Bronchial epithelial cell (primary cell): ENCODE measurements at regions not wholly inside any gene's neighbourhood (a gene's known extent, or its start where the extent isn't known, plus 50 kb on each side); places are given as distances from the start of the nearest gene placed in this dataset.
A peak's percentile ranks its signal among the peaks of the same experiment; 100 is the strongest.

Experiments
- DNase-seq: peaks from one replicate; pipeline ENCODE4 v3.0.0-alpha.2; 2010; ENCODE audit warnings: low read depth
- FAIRE-seq: peaks from 2 replicates; lab custom pipeline; 2011; peaks lifted over from hg19 to GRCh38; lab: Jason Lieb, UNC
- H3K27me3 ChIP-seq: 2 replicates; pipeline ENCODE4 v1.5.1; 2011; ENCODE audit warnings: low read length; ENCODE audit not compliant: control insufficient read depth, insufficient read depth
- H3K36me3 ChIP-seq: 2 replicates; pipeline ENCODE4 v1.5.1; 2011; ENCODE audit warnings: low read length; ENCODE audit not compliant: control insufficient read depth, insufficient read depth
- H3K4me3 ChIP-seq: 2 replicates; pipeline ENCODE4 v1.5.1; 2011; ENCODE audit warnings: mild to moderate bottlenecking, low read depth, low read length, control low read depth
- TF ChIP-seq, protein P1 (sequence below): IDR thresholded peaks from 2 replicates; pipeline ENCODE4 v1.5.1; 2011; ENCODE audit warnings: mild to moderate bottlenecking, moderate library complexity, low read length, control low read depth, inconsistent platforms; ENCODE audit not compliant: insufficient read depth, severe bottlenecking

DNA sequence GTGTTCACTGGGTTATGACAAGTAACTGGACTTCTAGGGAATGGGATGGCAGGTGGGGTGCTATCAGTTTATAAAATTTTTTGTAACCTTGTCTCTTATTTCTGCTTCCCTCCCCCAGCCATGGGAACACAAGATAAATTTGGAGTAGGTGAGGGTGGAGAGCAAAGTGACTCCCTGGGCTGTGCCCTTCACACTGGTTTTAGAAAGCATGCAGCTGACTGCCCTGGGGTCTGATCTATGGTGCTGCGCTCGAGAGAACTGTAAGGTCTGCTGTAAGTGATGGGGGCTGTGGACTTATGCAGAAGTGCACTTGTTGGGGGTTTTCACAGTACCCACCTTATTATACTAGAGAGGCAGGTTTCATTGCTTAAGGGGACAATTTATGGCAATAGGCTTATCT is 247.7 kb upstream of the DMRT1 start:
- no peak for FAIRE-seq
- DNase-seq = no peak
- TF ChIP-seq, protein P1, sequence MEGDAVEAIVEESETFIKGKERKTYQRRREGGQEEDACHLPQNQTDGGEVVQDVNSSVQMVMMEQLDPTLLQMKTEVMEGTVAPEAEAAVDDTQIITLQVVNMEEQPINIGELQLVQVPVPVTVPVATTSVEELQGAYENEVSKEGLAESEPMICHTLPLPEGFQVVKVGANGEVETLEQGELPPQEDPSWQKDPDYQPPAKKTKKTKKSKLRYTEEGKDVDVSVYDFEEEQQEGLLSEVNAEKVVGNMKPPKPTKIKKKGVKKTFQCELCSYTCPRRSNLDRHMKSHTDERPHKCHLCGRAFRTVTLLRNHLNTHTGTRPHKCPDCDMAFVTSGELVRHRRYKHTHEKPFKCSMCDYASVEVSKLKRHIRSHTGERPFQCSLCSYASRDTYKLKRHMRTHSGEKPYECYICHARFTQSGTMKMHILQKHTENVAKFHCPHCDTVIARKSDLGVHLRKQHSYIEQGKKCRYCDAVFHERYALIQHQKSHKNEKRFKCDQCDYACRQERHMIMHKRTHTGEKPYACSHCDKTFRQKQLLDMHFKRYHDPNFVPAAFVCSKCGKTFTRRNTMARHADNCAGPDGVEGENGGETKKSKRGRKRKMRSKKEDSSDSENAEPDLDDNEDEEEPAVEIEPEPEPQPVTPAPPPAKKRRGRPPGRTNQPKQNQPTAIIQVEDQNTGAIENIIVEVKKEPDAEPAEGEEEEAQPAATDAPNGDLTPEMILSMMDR = no peak
- Histone ChIP-seq H3K36me3 (peaks cover 2% of the 10 kb centered on the region), H3K4me3 (no peak overlapping the region), H3K27me3 (no peaks in the 10 kb centered on the region)

DNA sequence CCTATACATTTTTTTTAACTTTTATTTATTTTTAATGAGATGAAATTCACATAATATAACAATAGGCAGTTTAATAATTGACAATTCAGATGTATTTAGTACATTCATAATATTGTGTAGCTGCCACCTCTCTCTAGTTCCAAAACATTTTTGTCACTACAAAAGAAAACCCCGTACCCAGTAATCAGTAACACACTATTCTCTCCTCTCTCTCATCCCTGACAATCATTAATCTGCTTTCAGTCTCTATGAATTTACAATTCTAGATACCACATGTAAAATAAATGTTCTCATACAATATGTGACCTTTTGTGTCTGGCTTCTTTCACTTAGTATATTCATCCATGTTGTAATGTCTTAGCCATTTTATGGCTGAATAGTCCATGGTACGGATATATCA is 244.8 kb upstream of the DMRT1 start:
- H3K36me3 ChIP-seq = peaks cover 2% of the 10 kb centered on the region
- H3K4me3 ChIP-seq = no peak overlapping the region
- DNase-seq = no peak
- FAIRE-seq = no peak
- H3K27me3 ChIP-seq = no peaks in the 10 kb centered on the region
- TF ChIP-seq, protein P1 = no peak

DNA sequence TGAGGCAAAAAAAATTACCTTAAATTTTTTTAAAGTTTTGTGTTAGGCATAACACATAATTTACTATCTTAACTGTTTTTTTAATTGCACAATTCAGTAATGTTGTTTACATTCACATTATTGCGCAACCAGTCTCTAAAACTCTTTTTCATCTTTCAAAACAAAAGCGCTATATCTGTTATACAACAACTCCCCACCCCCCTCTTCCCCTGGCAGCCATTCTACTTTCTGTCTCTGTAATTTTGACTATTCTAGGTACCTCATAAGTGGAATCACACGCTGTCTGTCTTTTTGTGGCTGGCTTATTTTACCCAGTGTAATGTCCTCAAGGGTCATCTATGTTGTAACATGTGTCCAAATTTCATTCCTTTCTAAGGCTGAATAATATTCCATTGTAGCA is 241.5 kb upstream of the DMRT1 start:
- no peaks in the 10 kb centered on the region for H3K27me3 ChIP-seq
- no peak overlapping the region for H3K4me3 ChIP-seq
- FAIRE-seq (no peak), DNase-seq (no peak)
- TF ChIP-seq, protein P1 = no peak
- peaks cover 2% of the 10 kb centered on the region for H3K36me3 ChIP-seq

DNA sequence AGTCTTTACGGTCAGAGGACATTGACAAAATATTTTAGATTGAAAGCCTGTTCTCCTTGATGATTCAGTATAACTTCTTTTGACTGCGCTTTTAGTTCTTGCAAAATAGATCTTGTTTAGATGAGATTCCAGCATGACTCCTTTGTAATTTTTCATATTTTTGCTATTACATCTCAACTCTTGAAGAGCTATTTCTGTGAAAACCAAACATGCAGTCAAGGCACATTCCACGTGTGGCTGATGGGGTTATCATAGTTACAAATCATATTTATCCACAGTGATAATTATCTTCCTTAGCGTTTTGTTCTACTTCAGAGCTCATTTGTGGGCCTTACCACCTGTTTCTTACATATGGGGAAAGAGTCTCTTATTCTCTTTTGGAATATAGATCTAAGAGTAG is 238.8 kb upstream of the DMRT1 start:
- Histone ChIP-seq H3K27me3 (no peaks in the 10 kb centered on the region), H3K36me3 (no peaks in the 10 kb centered on the region), H3K4me3 (no peak overlapping the region)
- TF ChIP-seq, protein P1 = no peak
- DNase-seq (no peak), FAIRE-seq (no peak)

DNA sequence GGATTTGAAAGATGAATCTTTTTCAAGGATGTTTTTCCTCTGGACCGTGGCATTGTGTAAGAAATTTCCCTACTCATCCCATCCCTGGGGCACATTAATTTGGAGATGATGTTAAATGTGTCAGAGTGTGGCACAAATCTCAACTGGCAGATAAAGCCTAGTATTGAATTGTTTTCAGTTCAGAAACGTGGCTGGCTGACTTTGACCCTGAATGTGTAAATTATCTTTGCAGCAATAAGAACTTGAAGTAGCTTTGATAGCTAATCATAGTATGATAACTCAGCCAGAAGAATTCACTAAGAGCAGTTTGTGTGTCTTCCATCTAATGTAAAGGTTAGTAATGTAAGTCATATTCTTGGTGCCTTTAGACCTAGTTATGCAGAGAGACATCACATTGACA is 238.4 kb upstream of the DMRT1 start:
- TF ChIP-seq, protein P1 = no peak
- Histone ChIP-seq H3K27me3 (no peaks in the 10 kb centered on the region), H3K36me3 (no peaks in the 10 kb centered on the region), H3K4me3 (no peak overlapping the region)
- DNase-seq (no peak), FAIRE-seq (no peak)

DNA sequence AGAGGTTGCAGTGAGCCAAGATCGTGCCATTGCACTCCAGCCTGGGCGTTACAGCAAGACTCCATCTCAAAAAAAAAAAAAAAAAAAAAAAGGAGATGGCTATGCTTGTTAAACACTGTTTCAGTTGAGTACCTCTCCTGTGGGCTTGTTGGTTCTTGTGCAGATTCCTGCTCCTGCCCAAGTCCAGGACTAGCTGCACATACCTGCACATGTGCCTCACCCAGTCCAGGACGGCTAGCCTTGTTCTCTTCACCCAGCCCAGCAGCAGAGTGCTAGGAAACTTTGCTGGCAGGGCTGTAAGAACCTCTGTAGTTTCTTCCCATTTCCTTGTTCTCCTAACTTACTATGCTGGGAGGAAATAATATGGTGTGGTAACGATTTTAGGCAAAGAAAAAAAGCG is 234.1 kb upstream of the DMRT1 start:
- Histone ChIP-seq H3K36me3 (no peaks in the 10 kb centered on the region), H3K4me3 (no peak overlapping the region), H3K27me3 (no peaks in the 10 kb centered on the region)
- DNase-seq = peak; percentile 97
- FAIRE-seq = no peak
- TF ChIP-seq, protein P1 = no peak
